Hepatocyte (in vitro differentiated cells): ENCODE measurements at regions not wholly inside any gene's neighbourhood (a gene's known extent, or its start where the extent isn't known, plus 50 kb on each side); places are given as distances from the start of the nearest gene placed in this dataset.

Experiments used
- DNase-seq: peaks from one replicate; pipeline ENCODE4 v3.0.0-alpha.2; 2016; ENCODE audit warnings: low spot score
- H2AFZ ChIP-seq: fragments of 200-600 bp; sonication (generic); 2 replicates; pipeline ENCODE4 v1.6.0; 2016; ENCODE audit warnings: antibody characterized with exemption, mild to moderate bottlenecking
- H3K27ac ChIP-seq: fragments of 200-600 bp; sonication (generic); 2 replicates; pipeline ENCODE4 v1.5.1; 2016; ENCODE audit warnings: mild to moderate bottlenecking
- H3K27me3 ChIP-seq: fragments of 200-600 bp; sonication (generic); 2 replicates; pipeline ENCODE4 v1.6.1; 2016
- H3K36me3 ChIP-seq: fragments of 200-600 bp; sonication (generic); replicated peaks from 2 replicates; pipeline ENCODE4 v1.5.1; 2016; ENCODE audit warnings: low read depth; ENCODE audit not compliant: insufficient read depth
- H3K4me1 ChIP-seq: fragments of 200-600 bp; sonication (generic); 2 replicates; pipeline ENCODE4 v1.5.1; 2016; ENCODE audit warnings: mild to moderate bottlenecking, moderate library complexity; ENCODE audit not compliant: insufficient read depth
- H3K4me2 ChIP-seq: fragments of 200-600 bp; sonication (generic); 2 replicates; pipeline ENCODE4 v1.6.0; 2016
- H3K4me3 ChIP-seq: fragments of 200-600 bp; sonication (generic); 2 replicates; pipeline ENCODE4 v1.5.1; 2016; ENCODE audit warnings: mild to moderate bottlenecking
- H3K79me2 ChIP-seq: fragments of 200-600 bp; sonication (generic); 2 replicates; pipeline ENCODE4 v1.6.0; 2017; ENCODE audit warnings: mild to moderate bottlenecking
- H3K9me2 ChIP-seq: fragments of 200-600 bp; sonication (generic); replicated peaks from 2 replicates; pipeline ENCODE4 v1.6.0; 2017; ENCODE audit warnings: mild to moderate bottlenecking; ENCODE audit not compliant: insufficient read depth
- H3K9me3 ChIP-seq: fragments of 200-600 bp; sonication (generic); 2 replicates; pipeline ENCODE4 v1.5.1; 2016; ENCODE audit warnings: low read depth, mild to moderate bottlenecking
- H4K20me1 ChIP-seq: fragments of 200-600 bp; sonication (generic); 2 replicates; pipeline ENCODE4 v1.6.0; 2016; ENCODE audit warnings: mild to moderate bottlenecking; ENCODE audit not compliant: insufficient read depth, poor library complexity, severe bottlenecking
- CTCF ChIP-seq: fragments of 200-600 bp; sonication (generic); IDR thresholded peaks from 2 replicates; pipeline ENCODE4 v1.5.1; 2016; ENCODE audit warnings: antibody characterized with exemption, mild to moderate bottlenecking; ENCODE audit not compliant: poor library complexity
- EZH2 ChIP-seq: fragments of 200-600 bp; sonication (generic); IDR thresholded peaks from 2 replicates; pipeline ENCODE4 v1.6.1; 2016; ENCODE audit warnings: antibody characterized with exemption, mild to moderate bottlenecking, borderline replicate concordance
- EZH2phosphoT487 ChIP-seq: fragments of 200-600 bp; sonication (generic); IDR thresholded peaks from one replicate; pipeline ENCODE4 v1.6.1; 2018; ENCODE audit warnings: antibody characterized with exemption, mild to moderate bottlenecking, low read depth, moderate library complexity; ENCODE audit not compliant: unreplicated experiment, severe bottlenecking
- WGBS: methylation state at CpG from one replicate; pipeline ENCODE4 v1.1.6; 2016; ENCODE audit warnings: low lambda C conversion rate; ENCODE audit errors: missing lambda C conversion rate; 5-methylcytosine and 5-hydroxymethylcytosine counted together

GRCh38 chr7:98737176-98737575, 120.1 kb downstream of the NPTX2 start:
- Histone ChIP-seq H3K9me2 (no peaks in the 10 kb centered on the region), H3K4me2 (no peak overlapping the region), H3K79me2 (no peaks in the 10 kb centered on the region), H3K27me3 (no peaks in the 10 kb centered on the region), H2AFZ (no peak overlapping the region), H3K27ac (no peak overlapping the region), H4K20me1 (no peaks in the 10 kb centered on the region), H3K4me3 (no peak overlapping the region), H3K9me3 (no peaks in the 10 kb centered on the region), H3K36me3 (no peaks in the 10 kb centered on the region), H3K4me1 (no peaks in the 10 kb centered on the region)
- 77% methylated on average over 8 of the region's 8 CpGs for WGBS
- TF ChIP-seq CTCF, result no peak
- TF ChIP-seq EZH2, result no peak
- no peak for TF ChIP-seq EZH2phosphoT487
- DNase-seq, result no peak

- TF ChIP-seq CTCF (no peak), EZH2phosphoT487 (no peak), EZH2 (no peak)
- 84% methylated on average over 3 of the region's 3 CpGs for WGBS
These were observed 123.6 kb downstream of the NPTX2 start for GRCh38 chr7:98740643-98741042.

DNA sequence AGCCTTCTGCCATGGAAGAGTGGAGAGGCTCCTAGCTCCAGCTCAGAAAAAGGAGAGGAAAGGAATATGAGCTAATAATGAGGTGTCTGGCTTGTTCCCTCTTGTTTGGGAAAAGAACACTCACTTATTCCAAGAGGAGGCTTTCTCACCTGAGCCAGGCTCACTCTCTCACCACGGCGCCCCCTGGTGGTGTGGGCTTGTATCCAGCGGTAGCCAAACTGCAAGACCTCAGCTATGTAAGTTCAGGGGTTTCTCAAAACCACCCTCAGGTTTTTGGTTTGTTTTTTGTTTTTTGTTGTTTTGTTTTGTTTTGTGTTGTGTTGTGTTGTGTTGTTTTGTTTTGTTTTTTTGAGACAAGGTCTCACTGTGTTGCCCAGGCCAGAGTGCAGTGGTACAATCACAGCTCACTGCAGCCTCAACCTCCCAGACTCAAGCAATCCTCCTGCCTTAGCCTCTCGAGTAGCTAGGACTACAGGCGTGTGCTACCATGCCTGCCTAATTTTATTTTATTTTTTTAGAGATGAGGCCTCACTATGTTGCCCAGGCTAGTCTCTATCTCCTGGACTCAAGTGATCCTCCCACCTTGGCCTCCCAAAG, 124.0 kb downstream of the TMEM130 start:
- Histone ChIP-seq H4K20me1 (no peaks in the 10 kb centered on the region), H3K27ac (no peak overlapping the region), H3K79me2 (no peaks in the 10 kb centered on the region), H3K4me1 (no peaks in the 10 kb centered on the region), H2AFZ (no peak overlapping the region), H3K9me3 (no peaks in the 10 kb centered on the region), H3K36me3 (no peaks in the 10 kb centered on the region), H3K9me2 (no peaks in the 10 kb centered on the region), H3K27me3 (no peaks in the 10 kb centered on the region), H3K4me2 (no peak overlapping the region), H3K4me3 (no peak overlapping the region)
- TF ChIP-seq CTCF (peak; percentile 70), EZH2 (no peak)
- WGBS, result 36% methylated on average over 5 of the region's 5 CpGs
- DNase-seq, result peak; percentile 84

More at GRCh38 chr7:98740643-98741042, 123.6 kb downstream of the NPTX2 start:
- Histone ChIP-seq H3K27ac (no peak overlapping the region), H3K36me3 (no peaks in the 10 kb centered on the region), H3K9me3 (no peaks in the 10 kb centered on the region), H3K4me3 (no peak overlapping the region), H3K79me2 (no peaks in the 10 kb centered on the region), H2AFZ (no peak overlapping the region), H3K4me2 (no peak overlapping the region), H3K4me1 (no peaks in the 10 kb centered on the region), H4K20me1 (no peaks in the 10 kb centered on the region), H3K27me3 (no peaks in the 10 kb centered on the region), H3K9me2 (no peaks in the 10 kb centered on the region)
- no peak for DNase-seq

- no peak overlapping the region for H3K27ac ChIP-seq
- WGBS, result 75% methylated on average over 1 of the region's 1 CpG
- no peak overlapping the region for H3K4me3 ChIP-seq
- TF ChIP-seq EZH2 (no peak), CTCF (no peak), EZH2phosphoT487 (no peak)
- H3K79me2 ChIP-seq, result no peaks in the 10 kb centered on the region
- H4K20me1 ChIP-seq, result no peaks in the 10 kb centered on the region
- H3K27me3 ChIP-seq, result no peaks in the 10 kb centered on the region
- H3K36me3 ChIP-seq, result no peaks in the 10 kb centered on the region
- no peak for DNase-seq
- no peaks in the 10 kb centered on the region for H3K9me3 ChIP-seq
- H3K9me2 ChIP-seq, result no peaks in the 10 kb centered on the region
- no peak overlapping the region for H2AFZ ChIP-seq
- H3K4me1 ChIP-seq, result no peaks in the 10 kb centered on the region
- H3K4me2 ChIP-seq, result no peak overlapping the region
These were observed 121.7 kb downstream of the TMEM130 start for GRCh38 chr7:98748090-98748489.
